NOMO-1 treated with DMSO at 0.1 percent for 48 hours (cell line): ENCODE measurements at regions not wholly inside any gene's neighbourhood (a gene's known extent, or its start where the extent isn't known, plus 50 kb on each side); places are given as distances from the start of the nearest gene placed in this dataset.
"Not testable (repeated sequence)": the region's sequence is repeated elsewhere in the genome, so short reads cannot be mapped to it uniquely, and the experiment has no call there.

Experiments used
- DNase-seq: peaks from one replicate; lab custom pipeline; 2025; ENCODE audit not compliant: unreplicated experiment; lab: John Stamatoyannopoulos, UW

DNA sequence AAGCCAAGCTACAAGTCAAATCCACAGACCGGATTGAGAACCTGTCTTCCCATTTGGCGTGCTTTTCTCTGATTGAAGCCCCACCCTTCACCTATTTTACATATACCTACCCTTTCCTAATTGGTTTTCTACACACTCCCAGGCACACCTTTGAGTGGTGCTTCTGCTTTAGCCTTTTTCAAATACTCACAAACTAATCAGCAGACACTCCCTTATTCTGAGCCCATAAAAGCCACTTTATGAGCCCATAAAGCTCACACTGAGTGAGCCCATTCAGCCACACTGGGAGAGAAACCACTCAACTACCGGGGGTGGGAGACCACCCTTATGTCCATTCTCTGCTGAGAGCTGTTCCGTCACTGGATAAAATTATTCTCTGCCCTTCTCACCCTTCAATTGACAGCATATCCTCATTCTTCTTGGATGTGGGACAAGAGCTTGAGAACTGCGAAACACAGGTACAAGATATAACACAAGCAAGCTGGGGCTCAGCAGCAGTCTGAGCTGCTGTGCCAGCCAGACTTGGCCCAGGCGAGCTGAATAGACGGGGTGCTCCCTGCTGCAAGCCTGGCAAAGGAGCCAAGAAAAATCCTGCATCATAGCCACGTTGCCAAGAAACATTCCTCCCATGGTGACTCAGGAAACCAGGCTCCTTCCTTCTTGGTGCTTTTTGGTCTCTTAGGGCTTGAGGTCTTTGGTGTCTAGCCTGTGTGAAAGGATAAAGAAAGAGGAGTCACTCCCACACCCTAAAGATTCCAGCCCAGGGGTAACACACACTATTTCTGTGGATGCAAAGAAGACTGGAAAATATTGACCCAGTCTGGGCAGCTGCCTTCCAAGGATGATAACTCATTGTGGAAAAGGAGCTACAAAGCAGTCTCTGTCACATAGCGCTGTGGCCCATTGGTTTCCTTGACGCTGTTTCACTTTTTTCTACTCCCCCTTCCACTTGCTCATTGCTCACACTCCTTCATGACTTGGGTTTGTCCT is 609.7 kb downstream of the MCTP2 start:
- DNase-seq, result no peak

DNA sequence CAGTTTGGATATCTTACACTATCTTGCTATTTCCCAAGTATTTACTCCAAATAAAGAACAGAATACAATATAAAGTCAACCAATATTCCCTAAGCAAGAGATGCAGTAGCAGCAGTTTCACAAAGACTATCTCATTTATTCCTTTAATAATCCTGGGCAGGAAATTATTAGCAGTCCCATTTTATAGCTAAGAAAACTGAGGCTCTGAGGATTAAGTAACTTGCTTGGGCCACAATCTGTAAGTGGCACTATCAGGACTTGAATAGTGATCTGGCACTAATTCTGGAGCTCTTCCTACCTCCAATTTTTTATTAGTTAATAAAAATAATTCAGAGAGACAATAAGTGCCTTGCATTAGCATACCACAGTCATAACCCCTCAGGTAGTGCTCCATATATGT is 611.7 kb downstream of the MCTP2 start:
- no peak for DNase-seq

DNA sequence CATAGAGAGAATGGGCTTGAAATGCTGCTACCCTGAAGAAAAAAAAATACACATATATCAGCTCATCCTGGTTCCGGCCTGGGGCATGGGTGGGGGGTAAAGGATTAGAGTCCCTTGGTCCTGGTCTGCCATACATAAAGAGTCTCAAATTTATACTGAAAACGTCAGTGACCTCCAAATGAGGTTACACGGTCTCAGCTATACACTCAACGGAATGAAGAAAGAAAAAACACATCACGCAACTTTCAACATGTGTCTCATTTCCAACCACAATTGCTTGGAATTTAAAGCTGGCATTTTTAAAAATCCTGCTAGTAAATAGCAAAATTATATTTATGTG is 612.8 kb downstream of the MCTP2 start:
- no peak for DNase-seq

DNA sequence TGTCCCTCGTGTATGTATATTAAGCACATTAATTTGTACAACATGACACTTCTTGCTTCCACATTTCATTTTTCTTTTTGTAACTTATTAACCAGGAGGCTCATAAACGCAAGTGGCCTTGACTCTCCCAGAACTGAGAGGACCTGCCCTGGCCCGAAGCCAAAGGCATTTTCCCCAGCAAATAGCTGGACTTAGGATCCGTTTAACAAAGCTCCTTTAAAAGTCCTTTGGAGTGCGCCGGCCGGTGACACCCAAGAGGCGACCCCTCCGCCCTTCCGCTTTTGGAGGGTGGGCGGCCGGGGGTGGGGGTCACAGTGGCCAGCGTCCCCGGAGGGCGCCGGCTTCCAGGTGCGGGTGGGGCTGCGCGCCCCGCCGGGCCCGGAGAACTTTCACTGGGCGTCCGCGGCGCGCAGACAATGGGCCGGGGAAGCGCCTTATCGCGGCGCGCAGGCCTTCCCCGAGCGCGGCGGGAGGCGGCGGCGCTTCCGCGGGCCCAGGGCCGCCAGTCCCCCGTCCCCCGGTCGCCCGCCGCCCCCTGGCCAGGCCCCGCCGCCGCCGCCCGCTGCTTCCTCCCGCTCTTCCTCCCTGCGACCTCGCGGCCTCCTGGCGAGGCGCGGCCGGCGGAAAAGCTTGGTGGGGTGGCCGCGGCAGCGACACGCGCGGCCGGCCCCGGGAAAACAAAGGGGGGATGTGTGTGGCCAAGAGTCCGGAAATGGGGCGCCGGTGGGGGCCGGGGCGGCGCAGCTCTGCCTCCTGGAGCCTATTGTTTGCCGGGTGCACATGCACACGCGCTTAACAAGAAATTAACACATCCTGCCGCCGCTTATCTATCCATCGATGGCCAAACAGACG is 613.4 kb downstream of the MCTP2 start:
- no peak for DNase-seq

DNA sequence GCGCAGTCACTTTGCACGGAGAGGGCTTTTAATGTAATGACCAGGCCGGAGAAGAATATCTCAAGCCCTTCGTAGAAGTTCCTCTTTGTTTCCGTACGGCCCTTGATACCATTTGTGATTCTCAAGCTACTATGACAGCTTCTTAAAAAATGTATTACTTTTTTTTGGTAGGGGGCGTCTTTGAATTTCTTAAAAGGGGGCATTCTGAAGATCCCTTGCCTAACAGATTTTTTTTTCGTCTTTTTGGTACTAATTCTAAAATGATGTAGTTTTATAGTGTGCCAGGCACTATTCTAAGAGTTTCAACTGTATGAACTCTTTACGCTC is 614.0 kb downstream of the MCTP2 start:
- DNase-seq, result no peak

DNA sequence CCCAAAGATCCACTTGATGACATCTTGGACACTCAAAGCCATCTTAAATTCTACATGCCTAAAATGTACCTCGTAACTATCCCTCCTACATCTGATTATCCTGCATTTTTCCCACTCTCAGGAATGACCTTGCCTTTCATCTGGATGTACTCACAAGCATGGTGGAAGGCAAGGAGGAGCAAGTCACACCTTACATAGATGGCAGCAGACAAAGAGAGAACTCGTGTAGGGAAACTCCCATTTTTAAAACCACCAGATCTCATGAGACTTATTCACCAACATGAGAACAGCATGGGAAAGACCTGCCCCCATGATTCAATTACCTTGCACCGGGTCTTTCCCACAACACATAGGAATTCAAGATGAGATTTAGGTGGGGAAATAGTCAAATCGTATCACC is 616.0 kb downstream of the MCTP2 start:
- no peak for DNase-seq

DNA sequence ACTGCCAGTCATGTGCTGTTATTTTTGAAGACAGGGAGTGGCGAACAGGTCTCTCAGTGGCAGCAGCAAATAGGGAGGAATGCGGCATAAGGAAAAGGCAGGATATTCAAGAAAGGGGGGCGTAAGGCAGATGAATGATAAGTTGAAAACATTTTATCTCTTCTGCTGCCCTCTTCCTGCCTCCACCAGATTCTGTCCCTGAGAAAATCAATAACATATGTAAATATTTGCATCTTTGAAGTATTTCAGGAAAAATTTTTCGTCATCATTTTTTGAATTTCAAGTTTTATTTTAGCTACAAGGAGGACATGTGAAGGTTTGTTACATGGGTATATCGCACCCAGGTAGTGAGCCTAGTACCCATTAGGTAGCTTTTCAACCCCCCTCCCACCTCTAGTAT is 616.7 kb downstream of the MCTP2 start:
- DNase-seq, result no peak

DNA sequence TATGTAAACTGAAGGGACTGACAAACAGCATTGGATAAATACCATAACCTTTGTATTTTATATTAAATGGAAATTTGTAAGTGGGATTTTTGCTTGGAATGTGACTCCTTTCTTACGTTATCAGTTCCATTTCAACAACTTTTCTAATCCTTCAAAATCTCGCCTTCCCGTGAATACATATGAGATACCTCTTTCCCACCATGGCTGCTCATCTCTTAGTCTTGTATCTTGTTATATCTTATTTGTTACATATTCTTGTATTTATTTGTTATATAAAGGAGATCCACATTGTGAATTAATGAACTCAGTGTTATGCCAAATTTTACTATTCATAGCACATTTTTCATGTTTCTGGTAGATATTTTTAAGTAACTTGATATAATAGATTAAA is 623.7 kb downstream of the MCTP2 start:
- DNase-seq, result no peak

DNA sequence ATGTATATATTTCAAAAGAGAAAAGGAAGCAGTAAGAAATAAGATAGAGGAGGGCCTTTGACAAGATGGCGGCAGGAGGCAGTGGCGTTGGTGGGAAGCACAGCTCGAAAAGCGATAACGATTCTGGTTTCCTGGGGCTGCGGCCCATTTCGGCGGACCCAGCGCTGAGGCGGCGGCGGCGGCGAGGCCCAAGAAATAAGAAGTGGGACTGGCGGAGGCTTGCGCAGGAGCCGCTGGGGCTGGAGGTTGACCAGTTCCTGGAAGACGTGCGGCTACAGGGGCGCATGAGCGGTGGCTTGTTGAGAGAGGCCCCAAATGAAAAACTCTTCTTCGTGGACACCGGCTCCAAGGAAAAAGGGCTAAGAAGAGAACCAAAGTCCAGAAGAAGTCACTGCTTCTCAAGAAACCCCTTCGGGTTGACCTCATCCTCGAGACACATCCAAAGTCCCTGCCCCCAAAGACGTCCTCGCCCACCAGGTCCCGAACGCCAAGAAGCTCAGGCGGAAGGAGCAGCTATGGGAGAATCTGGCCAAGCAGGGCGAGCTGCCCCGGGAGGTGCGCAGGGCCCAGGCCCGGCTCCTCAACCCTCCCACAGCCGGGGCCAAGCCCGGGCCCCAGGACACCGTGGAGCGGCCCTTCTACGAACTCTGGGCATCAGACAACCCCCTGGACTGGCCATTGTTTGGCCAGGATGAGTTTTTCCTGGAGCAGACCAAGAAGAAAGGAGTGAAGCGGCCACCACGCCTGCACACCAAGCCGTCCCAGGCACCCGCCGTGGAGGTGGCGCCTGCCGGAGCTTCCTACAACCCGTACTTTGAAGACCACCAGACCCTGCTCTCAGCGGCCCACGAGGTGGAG is 624.3 kb downstream of the MCTP2 start:
- DNase-seq, result no peak

DNA sequence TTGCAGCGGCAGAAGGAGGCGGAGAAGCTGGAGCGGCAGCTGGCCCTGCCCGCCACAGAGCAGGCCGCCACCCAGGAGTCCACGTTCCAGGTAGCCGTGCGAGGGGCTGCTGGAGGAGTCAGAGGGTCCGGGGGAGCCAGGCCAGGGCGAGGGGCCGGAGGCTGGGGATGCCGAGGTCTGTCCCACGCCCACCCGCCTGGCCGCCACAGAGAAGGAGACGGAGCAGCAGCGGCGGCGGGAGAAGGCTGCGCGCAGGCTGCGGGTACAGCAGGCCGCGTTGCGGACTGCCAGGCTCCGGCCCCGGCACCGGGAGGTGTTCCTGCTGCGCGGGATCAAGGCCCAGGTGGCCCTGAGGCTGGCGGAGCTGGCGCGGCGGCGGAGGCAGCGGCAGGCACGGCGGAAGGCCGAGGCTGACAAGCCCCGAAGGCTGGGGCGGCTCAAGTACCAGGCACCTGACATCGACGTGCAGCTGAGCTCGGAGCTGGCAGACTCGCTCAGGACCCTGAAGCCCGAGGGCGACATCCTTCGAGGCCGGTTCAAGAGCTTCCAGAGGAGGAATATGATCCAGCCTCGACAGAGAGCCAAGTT is 625.0 kb downstream of the MCTP2 start:
- no peak for DNase-seq

DNA sequence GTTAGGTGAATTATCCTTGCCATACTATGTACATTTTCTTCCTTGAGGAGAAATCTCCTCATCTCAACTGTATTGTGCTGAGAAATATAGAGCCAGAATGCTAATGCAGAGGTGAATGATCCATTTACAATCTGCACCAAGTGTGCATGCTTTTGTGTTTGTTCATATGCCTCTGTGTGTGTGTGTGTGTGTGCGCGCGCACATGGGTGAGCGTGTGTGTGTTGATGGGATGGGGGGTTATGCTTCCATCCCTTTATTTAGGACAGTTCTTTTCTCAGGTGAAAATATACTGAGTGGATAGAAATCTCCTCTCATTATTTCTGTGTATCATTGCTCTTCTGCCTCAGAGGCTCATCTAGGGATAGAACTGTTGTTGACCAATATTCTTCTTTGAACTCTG is 626.1 kb downstream of the MCTP2 start:
- no peak for DNase-seq

DNA sequence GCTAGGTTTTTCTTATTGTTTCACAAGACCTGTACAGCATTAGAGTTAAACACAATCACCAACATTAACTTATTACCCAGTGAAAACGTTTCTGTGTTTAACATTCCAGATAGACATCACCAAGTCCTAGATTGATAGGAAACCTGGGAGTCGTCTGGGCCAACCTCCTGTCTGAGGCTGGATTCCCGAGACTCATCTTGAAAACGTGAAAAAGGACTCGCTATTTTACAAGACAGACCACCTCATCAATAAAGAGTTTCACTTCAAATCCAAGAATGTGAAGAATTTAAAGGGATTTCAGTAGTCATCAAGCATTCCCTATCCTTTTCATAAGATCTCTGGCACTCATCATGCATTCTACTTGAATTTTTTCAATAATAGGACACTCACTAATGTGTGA is 626.6 kb downstream of the MCTP2 start:
- DNase-seq, result no peak

DNA sequence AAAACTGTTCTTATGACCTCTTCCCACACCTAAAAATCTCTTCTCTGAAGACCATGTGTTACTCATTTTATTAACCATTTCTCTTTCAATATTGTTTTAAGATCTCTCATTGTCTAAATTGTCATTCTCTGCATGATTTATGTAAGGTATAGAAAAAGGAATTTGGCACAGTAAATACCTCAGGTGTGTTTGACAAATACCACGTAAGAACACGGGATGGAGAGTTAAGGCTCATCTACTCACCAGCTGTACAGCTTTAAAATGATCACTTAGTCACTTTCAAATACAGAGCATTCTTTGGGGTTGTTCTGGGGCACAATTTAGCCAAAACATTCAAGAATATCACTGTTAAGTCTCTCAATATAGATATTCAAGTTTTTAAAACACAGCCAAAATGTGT is 627.1 kb downstream of the MCTP2 start:
- no peak for DNase-seq

DNA sequence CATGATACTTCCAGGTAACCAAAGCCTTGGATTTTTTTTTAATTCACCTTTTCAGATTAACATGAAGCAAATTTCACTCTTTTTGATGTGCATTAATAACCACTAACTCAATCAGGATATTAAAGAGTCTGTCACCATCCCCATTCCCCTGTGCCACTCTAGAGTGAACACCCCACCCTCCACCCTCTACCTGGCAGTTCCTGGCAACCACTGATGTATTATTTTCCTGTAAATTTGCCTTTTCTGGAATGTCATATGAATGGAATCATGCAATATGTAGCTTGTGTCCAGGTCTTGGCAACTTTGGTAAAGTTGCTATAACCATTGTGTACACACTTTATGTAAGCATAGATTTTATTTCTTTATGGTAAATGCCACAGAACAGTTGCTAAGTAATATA is 627.6 kb downstream of the MCTP2 start:
- DNase-seq, result no peak

DNA sequence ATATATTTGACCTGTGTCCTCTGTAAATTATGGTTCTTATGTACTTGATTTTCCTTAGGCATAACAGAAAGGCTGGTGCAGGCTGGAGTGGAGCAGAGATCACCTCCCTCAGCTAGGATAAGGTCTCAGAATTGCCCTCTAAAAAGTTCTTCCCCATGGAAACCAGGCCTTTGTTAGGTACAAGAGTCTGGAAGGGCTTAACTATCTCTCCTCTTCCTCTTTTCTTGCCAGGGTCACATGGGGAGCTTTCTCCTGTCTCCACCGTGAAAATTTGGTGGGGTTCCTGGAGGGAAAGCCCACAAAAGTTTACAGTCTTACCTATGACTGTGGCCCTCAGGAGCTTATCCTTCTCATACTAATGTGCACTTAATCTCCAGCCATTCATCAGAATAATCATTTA is 633.2 kb downstream of the MCTP2 start:
- DNase-seq, result no peak

DNA sequence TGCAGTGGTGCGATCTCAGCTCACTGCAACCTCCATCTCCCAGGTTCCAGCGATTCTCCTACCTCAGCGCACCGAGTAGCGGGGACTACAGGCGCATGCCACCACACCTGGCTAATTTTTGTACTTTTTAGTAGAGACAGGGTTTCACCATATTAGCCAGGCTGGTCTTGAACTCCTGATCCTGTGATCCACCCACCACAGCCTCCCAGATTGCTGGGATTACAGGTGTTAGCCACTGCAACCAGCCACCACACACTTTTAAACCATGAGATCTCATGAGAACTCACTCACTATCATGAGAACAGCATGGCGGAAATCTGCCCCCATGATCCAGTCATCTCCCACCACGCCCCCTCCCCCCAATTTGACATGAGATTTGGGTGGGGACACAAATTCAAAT is 636.9 kb downstream of the MCTP2 start:
- not testable (repeated sequence) for DNase-seq

DNA sequence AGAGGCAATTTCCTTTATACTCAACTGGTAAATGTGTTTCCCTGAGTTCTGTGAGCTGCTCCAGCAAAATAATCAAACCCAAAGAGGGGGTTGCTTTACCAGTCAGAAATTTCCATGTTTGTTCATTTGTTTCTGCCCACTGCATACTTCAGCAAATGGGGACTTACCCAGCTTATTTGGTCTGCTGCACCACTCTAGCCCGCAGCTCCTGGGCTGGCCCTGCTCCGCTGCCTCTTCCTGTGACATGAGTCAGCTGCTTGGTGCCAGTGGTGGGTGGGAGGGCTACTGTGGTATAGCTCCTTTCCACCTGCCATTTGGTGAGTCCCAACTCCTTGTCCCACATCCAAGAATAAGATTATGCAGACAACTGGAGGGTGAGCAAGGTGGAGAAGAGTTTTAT is 644.2 kb downstream of the MCTP2 start:
- DNase-seq, result no peak

DNA sequence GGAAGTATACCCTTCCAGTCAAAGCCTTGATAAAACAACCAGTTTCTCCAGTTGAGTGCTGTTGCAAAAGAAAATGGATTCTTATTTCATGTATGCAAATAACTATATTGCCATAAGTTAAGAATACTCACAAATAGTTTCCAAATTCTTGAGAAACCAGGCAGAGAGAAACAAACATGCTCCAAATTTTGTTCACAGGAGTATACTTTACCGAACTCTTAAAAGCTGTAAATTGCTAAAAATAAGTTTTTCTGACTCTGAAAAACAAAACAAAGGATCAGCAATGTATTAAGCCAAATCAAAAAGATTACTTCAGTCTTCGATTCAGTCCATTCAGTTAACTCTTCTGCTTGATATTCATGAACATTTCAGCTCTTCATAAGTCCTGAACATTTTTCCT is 646.5 kb downstream of the MCTP2 start:
- no peak for DNase-seq

DNA sequence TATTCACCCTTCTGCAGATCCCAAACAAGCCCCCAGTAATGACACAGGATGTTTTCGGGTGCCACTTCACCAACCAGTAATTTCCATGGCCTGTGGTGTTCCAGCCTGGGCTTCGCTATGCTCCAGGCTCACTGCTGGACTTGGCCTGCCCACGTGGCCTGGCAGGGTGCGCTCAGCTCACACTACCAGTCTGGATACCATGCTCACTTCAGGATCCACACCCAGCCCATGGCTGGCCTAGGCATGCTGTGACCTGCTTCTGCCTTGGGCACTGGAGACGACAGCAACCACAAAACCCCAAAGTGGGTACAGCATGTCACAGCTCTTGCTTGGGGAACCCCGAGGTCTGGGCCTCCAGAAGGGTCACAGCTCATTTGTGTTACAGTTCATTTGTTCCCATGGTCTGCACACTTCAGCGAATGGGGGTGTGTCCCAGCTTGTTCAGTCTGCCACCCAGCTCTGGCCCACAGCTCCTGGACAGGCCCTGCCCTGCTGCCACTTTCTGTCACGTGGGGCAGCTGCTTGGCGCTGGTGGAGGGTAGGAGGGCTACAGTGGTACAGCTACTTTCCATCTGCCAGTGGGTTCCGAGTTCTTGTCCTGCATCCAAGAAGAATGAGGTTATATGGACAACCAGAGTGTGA is 650.8 kb downstream of the MCTP2 start:
- DNase-seq, result no peak

DNA sequence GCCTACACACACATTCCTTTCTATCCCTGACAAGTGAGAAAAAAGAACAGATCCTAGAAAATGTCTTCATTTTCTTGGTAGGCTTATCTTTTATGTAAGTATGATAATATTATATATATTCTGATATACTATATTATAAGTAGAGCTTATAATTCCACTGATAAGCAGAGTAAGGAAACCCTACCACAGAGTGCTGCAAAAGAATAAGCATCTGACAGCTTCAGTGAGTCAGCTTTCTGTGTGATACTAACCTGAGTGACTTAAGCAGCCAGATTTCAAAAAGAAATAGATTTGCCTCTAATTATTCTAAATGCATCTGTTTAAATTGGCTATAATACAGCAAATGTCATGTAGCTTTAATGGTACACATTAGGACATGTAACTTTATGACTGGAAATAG is 656.0 kb downstream of the MCTP2 start:
- DNase-seq, result no peak

DNA sequence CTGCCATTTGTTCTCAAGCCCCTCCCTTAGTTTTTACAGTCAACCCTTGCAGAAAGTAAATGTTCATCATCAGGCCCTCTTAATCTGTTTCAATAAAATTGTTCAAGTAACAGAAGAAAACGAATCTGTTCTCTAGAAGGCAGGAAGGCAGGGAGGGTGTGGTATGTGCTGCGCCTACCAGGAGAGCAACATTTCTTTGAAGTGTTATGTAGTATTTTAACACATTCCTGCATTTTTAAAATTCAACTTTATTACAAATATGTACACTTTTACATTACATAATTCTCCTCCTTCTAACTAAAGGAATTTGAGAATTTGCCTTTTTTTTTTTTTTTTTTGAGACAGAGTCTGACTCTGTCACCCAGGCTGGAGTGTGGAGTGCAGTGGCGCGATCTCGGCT is 657.8 kb downstream of the MCTP2 start:
- no peak for DNase-seq
